H9 (cell line): ENCODE measurements at regions not wholly inside any gene's neighbourhood (a gene's known extent, or its start where the extent isn't known, plus 50 kb on each side); places are given as distances from the start of the nearest gene placed in this dataset.

Source experiments
- DNase-seq: peaks from one replicate; pipeline ENCODE4 v3.0.0-alpha.2; 2017
- H2AFZ ChIP-seq: one replicate; pipeline ENCODE4 v1.6.1; 2013; ENCODE audit warnings: mild to moderate bottlenecking, low read length, control low read depth, moderate library complexity
- H2AK5ac ChIP-seq: 2 replicates; pipeline ENCODE4 v1.6.1; 2013; ENCODE audit warnings: low read length, control low read depth, mixed read lengths; ENCODE audit not compliant: insufficient read length
- H2BK120ac ChIP-seq: one replicate; pipeline ENCODE4 v1.6.1; 2013; ENCODE audit warnings: low read depth, mild to moderate bottlenecking, low read length, control low read depth, inconsistent platforms; ENCODE audit not compliant: poor library complexity, severe bottlenecking
- H2BK12ac ChIP-seq: 2 replicates; pipeline ENCODE4 v1.6.1; 2013; ENCODE audit warnings: low read length, control low read depth, mixed read lengths, low read depth; ENCODE audit not compliant: insufficient read length
- H2BK15ac ChIP-seq: 2 replicates; pipeline ENCODE4 v1.6.1; 2013; ENCODE audit warnings: low read depth, low read length, control low read depth
- H2BK20ac ChIP-seq: one replicate; pipeline ENCODE4 v1.6.1; 2013; ENCODE audit warnings: low read depth, mild to moderate bottlenecking, low read length, control low read depth, inconsistent platforms; ENCODE audit not compliant: poor library complexity, severe bottlenecking
- H2BK5ac ChIP-seq: 2 replicates; pipeline ENCODE4 v1.6.1; 2013; ENCODE audit warnings: low read length, control low read depth, mixed read lengths; ENCODE audit not compliant: insufficient read length
- H3K14ac ChIP-seq: 2 replicates; pipeline ENCODE4 v1.6.1; 2013; ENCODE audit warnings: low read length, control low read depth; ENCODE audit not compliant: insufficient read depth
- H3K18ac ChIP-seq: 2 replicates; pipeline ENCODE4 v1.6.1; 2013; ENCODE audit warnings: low read depth, mild to moderate bottlenecking, mixed read lengths, low read length, control low read depth; ENCODE audit not compliant: insufficient read length
- H3K23ac ChIP-seq: 2 replicates; pipeline ENCODE4 v1.6.1; 2013; ENCODE audit warnings: low read length, control low read depth, mixed read lengths, low read depth; ENCODE audit not compliant: insufficient read length
- H3K23me2 ChIP-seq: 2 replicates; pipeline ENCODE4 v1.6.1; 2013; ENCODE audit warnings: low read depth, mild to moderate bottlenecking, mixed read lengths, low read length, control low read depth; ENCODE audit not compliant: insufficient read length, poor library complexity, severe bottlenecking
- H3K27ac ChIP-seq: 2 replicates; pipeline ENCODE4 v1.5.1; 2013; ENCODE audit warnings: low read length, control low read depth, mixed read lengths, low read depth; ENCODE audit not compliant: insufficient read length
- H3K27me3 ChIP-seq: 2 replicates; pipeline ENCODE4 v1.6.1; 2013; ENCODE audit warnings: low read length, control low read depth, inconsistent platforms; ENCODE audit not compliant: insufficient read depth
- H3K4ac ChIP-seq: 2 replicates; pipeline ENCODE4 v1.6.1; 2013; ENCODE audit warnings: low read depth, mild to moderate bottlenecking, control low read depth, inconsistent platforms, low read length, moderate library complexity
- H3K4me1 ChIP-seq: 2 replicates; pipeline ENCODE4 v1.6.1; 2013; ENCODE audit warnings: low read length, control low read depth, inconsistent platforms; ENCODE audit not compliant: insufficient read depth
- H3K4me2 ChIP-seq: 2 replicates; pipeline ENCODE4 v1.6.1; 2013; ENCODE audit warnings: low read length, control low read depth, mixed read lengths; ENCODE audit not compliant: insufficient read length, insufficient read depth
- H3K56ac ChIP-seq: 2 replicates; pipeline ENCODE4 v1.6.1; 2013; ENCODE audit warnings: low read depth, mild to moderate bottlenecking, mixed read lengths, low read length, control low read depth; ENCODE audit not compliant: insufficient read length
- H3K79me1 ChIP-seq: 2 replicates; pipeline ENCODE4 v1.6.1; 2013; ENCODE audit warnings: low read depth, mild to moderate bottlenecking, moderate library complexity, low read length, control low read depth, inconsistent platforms; ENCODE audit not compliant: insufficient read depth, poor library complexity, severe bottlenecking
- H3K79me2 ChIP-seq: 2 replicates; pipeline ENCODE4 v1.6.1; 2013; ENCODE audit warnings: low read length, control low read depth, inconsistent platforms; ENCODE audit not compliant: insufficient read depth
- H3K9ac ChIP-seq: 2 replicates; pipeline ENCODE4 v1.6.1; 2013; ENCODE audit warnings: low read length, control low read depth, mixed read lengths; ENCODE audit not compliant: insufficient read length; ENCODE audit errors: extremely low read depth
- H3K9me3 ChIP-seq: one replicate; pipeline ENCODE4 v1.6.1; 2013; ENCODE audit warnings: low read depth, low read length, inconsistent platforms; ENCODE audit not compliant: control insufficient read depth
- H3T11ph ChIP-seq: one replicate; pipeline ENCODE4 v1.6.1; 2013; ENCODE audit warnings: mild to moderate bottlenecking, low read length, control low read depth, inconsistent platforms
- H4K20me1 ChIP-seq: one replicate; pipeline ENCODE4 v1.6.1; 2013; ENCODE audit not compliant: control insufficient read depth, insufficient read length, insufficient read depth
- H4K5ac ChIP-seq: 2 replicates; pipeline ENCODE4 v1.6.1; 2013; ENCODE audit warnings: low read depth, mild to moderate bottlenecking, mixed read lengths, low read length, control low read depth; ENCODE audit not compliant: insufficient read length
- H4K8ac ChIP-seq: replicated peaks from 2 replicates; pipeline ENCODE4 v1.6.1; 2013; ENCODE audit warnings: low read length, control low read depth, mixed read lengths, low read depth; ENCODE audit not compliant: insufficient read length
- H4K91ac ChIP-seq: 2 replicates; pipeline ENCODE4 v1.6.1; 2013; ENCODE audit warnings: low read depth, mild to moderate bottlenecking, moderate library complexity, mixed read lengths, low read length, control low read depth; ENCODE audit not compliant: insufficient read length
- H3K27ac Mint-ChIP-seq, 3 experiments: 2 replicates in 2 of 3; 3 replicates in 1 of 3; pipeline ENCODE4 v1.8.0; 2020 to 2021; ENCODE audit warnings: mixed read lengths in 3 of 3, mild to moderate bottlenecking in 1 of 3, moderate library complexity in 1 of 3
- H3K27me3 Mint-ChIP-seq: 2 replicates; pipeline ENCODE4 v1.8.0; 2021; ENCODE audit warnings: low read depth, mild to moderate bottlenecking, moderate library complexity, mixed read lengths
- H3K36me3 Mint-ChIP-seq, 3 experiments: 2 replicates in 2 of 3; 3 replicates in 1 of 3; pipeline ENCODE4 v1.8.0; 2020 to 2021; ENCODE audit warnings: low read depth in 3 of 3, mixed read lengths in 3 of 3; ENCODE audit not compliant: insufficient read depth in 1 of 3
- H3K4me1 Mint-ChIP-seq, 2 experiments: 2 replicates each; pipeline ENCODE4 v1.8.0; 2020; ENCODE audit warnings: mixed read lengths in 2 of 2
- H3K4me3 Mint-ChIP-seq, 2 experiments: 2 replicates in 1 of 2; 3 replicates in 1 of 2; pipeline ENCODE4 v1.8.0; 2020 to 2021; ENCODE audit warnings: mild to moderate bottlenecking in 2 of 2, mixed read lengths in 2 of 2, moderate library complexity in 1 of 2
- H3K9me3 Mint-ChIP-seq, 2 experiments: 2 replicates in 1 of 2; 3 replicates in 1 of 2; pipeline ENCODE4 v1.8.0; 2020; ENCODE audit warnings: mild to moderate bottlenecking in 2 of 2, mixed read lengths in 2 of 2, moderate library complexity in 1 of 2
- WGBS: extraction: QIAGEN DNeasy Blood & Tissue Kit; methylation state at CpG from one replicate; pipeline ENCODE4 v1.1.7; 2013; ENCODE audit warnings: missing lambda C conversion rate, low lambda C conversion rate, mixed read lengths; ENCODE audit not compliant: insufficient read length; ENCODE audit errors: extremely low coverage; 5-methylcytosine and 5-hydroxymethylcytosine counted together
- TF ChIP-seq, protein P1 (sequence below): fragments of 200-600 bp; sonication (generic); conservative IDR thresholded peaks from 3 replicates; pipeline ENCODE4 v1.8.0; 2021; ENCODE audit warnings: antibody characterized with exemption, mild to moderate bottlenecking

DNA sequence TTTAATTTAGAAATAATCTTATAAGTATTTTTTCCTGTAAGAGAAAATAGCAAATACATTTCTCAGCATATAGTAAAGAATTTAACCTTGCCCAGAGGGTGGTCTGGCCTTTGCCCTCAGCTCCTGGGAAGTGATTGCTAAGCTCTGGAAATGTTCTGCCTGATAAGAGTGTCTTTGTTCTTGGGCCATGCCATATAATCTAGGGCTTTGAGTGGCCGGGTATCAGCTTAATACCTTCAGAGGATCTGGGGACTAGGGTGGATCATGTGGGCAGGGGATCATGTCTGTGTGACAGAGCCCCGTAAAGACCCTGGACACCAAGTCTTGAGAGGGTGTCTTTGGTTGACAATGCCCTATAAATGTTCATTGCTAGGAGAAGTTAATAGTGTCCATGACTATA, 1032.4 kb upstream of the MIR17HG start:
- no peaks in the 10 kb centered on the region for H3K4me1 ChIP-seq
- H3K4me3 Mint-ChIP-seq: no peak overlapping the region
- no peak overlapping the region for H4K91ac ChIP-seq
- no peak overlapping the region for H2AK5ac ChIP-seq
- H4K5ac ChIP-seq: no peak overlapping the region
- no peak overlapping the region for H3K14ac ChIP-seq
- no peaks in the 10 kb centered on the region for H3K79me1 ChIP-seq
- H2BK5ac ChIP-seq: no peak overlapping the region
- H3T11ph ChIP-seq: no peak overlapping the region
- H3K23ac ChIP-seq: no peak overlapping the region
- no peak overlapping the region for H2BK120ac ChIP-seq
- no peak overlapping the region for H2BK15ac ChIP-seq
- H3K36me3 Mint-ChIP-seq: no peaks in the 10 kb centered on the region; a peak in 1 of 7 replicates
- H2AFZ ChIP-seq: no peak overlapping the region
- H3K4me1 Mint-ChIP-seq: peaks cover 0 to 2% of the 10 kb centered on the region in 2 experiments; a peak in 1 of 4 replicates
- H3K4ac ChIP-seq: no peak overlapping the region
- no peaks in the 10 kb centered on the region for H3K9me3 Mint-ChIP-seq
- H3K9me3 ChIP-seq: no peaks in the 10 kb centered on the region
- no peaks in the 10 kb centered on the region for H3K23me2 ChIP-seq
- TF ChIP-seq, protein P1, sequence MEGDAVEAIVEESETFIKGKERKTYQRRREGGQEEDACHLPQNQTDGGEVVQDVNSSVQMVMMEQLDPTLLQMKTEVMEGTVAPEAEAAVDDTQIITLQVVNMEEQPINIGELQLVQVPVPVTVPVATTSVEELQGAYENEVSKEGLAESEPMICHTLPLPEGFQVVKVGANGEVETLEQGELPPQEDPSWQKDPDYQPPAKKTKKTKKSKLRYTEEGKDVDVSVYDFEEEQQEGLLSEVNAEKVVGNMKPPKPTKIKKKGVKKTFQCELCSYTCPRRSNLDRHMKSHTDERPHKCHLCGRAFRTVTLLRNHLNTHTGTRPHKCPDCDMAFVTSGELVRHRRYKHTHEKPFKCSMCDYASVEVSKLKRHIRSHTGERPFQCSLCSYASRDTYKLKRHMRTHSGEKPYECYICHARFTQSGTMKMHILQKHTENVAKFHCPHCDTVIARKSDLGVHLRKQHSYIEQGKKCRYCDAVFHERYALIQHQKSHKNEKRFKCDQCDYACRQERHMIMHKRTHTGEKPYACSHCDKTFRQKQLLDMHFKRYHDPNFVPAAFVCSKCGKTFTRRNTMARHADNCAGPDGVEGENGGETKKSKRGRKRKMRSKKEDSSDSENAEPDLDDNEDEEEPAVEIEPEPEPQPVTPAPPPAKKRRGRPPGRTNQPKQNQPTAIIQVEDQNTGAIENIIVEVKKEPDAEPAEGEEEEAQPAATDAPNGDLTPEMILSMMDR: no peak
- no peaks in the 10 kb centered on the region for H3K79me2 ChIP-seq
- no peak overlapping the region for H3K18ac ChIP-seq
- no peak overlapping the region for H3K9ac ChIP-seq
- H2BK12ac ChIP-seq: no peak overlapping the region
- no peaks in the 10 kb centered on the region for H3K27me3 ChIP-seq
- no CpG with 5 or more reads among the region's 2 CpGs for WGBS
- H3K27ac Mint-ChIP-seq: peak overlapping the region in 1 of 3 experiments; percentile 52; a peak in 2 of 7 replicates
- H2BK20ac ChIP-seq: no peak overlapping the region
- H4K20me1 ChIP-seq: no peaks in the 10 kb centered on the region
- H3K4me2 ChIP-seq: no peak overlapping the region
- no peak overlapping the region for H3K27ac ChIP-seq
- H4K8ac ChIP-seq: no peak overlapping the region
- no peaks in the 10 kb centered on the region for H3K27me3 Mint-ChIP-seq
- no peak for DNase-seq
- H3K56ac ChIP-seq: no peak overlapping the region
